GM21515 (cell line): ENCODE measurements at regions not wholly inside any gene's neighbourhood (a gene's known extent, or its start where the extent isn't known, plus 50 kb on each side); places are given as distances from the start of the nearest gene placed in this dataset.

ENCODE experiments used
- ATAC-seq: cut with Tn5 transposase; IDR thresholded peaks from one replicate; pipeline ENCODE4 v1.9.1; 2021; ENCODE audit not compliant: unreplicated experiment

DNA sequence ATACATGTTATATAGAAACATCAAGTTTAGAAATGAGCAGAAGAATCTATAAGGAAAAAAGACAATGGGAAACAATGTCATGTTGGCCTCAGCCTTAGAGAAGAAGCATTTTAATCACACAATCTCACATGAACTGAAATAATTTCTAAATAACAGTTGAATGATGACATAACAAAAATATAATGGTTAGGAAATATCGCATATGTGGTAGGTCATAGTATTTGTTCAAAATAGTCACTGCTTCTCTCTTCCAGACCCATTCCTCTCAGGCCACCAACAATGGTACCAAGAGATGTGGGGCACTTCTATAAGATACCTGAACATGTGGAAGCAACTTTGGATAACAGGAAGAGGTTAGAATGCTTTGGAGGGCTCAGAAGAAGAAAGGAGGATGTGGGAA lies 195.7 kb upstream of the PDZRN3 start:
- no peak for ATAC-seq

DNA sequence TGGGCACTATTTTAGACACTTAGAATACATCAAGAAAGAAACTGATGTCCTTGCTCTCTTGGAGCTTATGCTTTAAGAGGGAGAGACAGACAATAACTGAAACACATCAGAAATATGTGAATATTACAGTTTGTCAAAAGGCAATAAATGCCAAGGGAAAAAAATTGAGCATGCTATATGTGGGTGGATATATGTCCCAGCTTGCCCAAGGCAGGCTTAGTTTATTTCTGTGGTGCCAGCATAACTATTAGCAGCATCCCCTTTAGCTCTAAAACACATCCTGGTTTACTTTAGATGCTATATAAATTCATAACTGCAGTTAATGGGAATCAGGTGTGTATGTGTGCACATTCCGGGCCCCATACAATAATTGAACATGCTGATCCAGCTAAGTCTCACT lies 191.2 kb upstream of the PDZRN3 start:
- no peak for ATAC-seq

DNA sequence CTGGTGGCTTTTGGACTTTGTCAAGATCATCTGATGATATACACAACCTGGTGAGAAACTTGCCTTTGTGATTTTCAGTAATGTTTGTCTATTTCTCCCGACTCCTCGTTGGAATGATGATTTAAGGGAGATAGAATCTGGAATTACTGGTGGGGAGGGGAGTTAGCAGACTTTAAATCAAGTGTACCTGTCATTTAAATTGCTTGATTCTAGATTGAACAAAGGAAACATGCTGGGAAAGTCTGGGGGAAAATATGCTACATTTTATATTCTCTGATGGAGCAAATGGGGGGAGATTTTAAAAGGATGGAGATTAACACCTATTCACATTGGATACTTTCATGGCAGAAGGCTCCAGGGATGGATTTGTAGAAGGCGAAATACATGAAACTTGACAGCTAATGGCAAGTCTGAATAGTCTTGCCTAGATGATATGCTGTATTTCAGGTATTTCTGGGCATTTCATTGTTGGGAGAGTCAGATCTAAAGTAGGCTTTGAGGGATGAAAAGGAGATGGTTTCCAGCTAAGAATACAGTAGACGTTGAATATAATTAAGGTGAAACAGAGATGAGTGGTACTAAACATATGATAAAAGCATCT lies 189.1 kb upstream of the PDZRN3 start:
- ATAC-seq = no peak

DNA sequence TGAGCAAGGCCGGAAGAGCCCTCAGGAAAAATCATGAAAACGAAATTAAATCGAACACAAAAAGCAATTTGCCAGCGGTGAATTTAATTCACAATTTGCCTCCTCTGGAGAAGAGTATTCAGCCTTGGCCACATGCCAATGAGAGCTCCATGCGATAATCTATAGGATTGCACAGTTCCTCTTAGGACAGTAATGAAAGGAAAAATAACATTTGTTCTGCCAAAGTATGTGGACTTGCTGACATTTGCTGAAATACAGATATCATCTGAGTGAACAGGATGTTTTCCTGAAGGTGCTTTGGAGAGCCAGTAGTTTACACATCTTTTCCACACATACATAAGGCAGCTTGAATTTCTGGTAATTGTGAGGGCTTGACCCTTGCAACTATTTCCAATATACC lies 188.6 kb upstream of the PDZRN3 start:
- no peak for ATAC-seq

DNA sequence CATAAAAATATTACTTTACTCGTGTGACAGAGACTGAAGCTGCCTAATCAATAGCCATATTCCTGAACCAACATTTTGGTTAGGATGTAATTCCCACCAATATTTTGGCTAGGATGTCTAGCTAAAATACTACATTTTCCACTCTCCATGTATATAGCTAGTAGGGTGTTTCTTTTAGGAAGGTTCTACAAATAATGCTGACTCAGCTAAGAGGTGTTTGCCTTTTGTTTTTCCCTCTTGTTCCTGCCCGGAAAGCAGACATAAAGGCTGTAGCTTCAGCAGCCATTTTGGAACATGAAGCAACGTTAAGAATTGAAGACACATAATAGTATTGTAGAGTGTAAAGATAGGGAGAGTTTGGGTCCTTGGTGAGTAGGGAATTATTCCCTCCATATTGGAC lies 187.3 kb upstream of the PDZRN3 start:
- ATAC-seq = no peak

DNA sequence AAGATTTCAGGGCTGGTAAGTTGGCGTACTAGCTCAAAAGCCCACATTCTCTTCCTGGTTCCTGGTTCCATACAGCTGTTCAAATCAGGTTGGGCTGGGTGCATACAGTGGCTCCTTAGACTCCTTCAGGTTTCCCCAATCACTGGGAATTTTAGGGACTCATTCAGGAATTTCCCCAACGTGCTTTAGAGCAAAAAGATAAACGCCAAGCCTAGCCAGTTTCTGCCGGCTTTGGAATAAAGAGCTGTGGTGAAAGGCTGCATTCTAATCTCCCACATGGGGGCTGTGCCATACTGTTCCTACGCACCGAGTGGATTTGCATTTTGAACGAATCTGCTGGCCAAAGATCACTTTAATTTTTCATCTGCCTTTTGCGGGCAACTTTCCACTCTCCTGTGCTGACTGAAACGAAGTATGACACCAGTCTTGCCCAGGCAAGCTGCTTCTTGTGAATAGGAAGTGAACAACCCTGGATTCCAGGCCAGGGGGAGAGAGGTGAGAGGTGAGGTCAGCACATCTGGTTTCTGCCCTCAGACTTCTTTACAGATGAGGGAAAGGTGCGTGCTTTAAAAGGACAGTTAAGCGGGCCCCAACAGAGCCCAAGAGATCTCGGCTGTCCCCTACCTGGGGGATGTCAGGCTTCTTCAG lies 184.2 kb upstream of the PDZRN3 start:
- no peak for ATAC-seq

DNA sequence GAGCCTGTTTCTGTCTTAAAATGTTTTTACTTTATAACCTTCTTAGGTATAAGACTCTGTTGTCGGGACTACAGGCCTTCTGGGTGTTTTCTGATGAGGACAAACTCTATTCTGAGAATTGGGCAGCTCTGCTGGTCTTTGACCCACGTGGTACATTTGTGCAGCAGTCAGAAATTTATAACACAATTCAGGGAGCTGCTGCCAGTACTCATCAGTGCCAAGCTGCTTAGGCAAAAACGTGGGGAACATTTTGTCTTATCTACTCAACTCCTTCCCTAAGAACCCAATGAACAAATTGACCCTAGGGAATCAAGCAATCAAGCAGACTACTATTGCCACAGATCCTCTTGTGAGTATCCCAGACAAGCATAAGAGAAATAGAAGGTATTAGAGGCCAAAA lies 180.7 kb upstream of the PDZRN3 start:
- no peak for ATAC-seq

DNA sequence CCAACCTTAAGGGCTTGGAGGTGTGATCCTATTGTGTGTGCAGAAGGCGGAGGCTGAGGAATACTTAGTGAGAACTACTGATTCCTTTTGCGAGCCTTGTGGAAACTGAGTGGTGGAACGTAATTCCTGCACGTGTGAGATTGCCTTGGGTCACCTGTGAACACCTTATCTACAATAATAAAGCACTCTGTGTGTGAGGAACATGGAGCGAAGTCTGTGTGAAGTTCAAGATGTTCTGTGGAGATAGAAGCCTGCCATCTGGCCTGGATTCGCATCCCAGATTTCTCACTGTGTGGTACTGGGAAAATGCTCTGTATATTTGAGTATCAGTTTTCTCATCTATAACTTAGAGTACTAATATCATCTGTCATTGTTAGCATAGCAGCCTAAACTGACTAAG lies 179.5 kb upstream of the PDZRN3 start:
- no peak for ATAC-seq

DNA sequence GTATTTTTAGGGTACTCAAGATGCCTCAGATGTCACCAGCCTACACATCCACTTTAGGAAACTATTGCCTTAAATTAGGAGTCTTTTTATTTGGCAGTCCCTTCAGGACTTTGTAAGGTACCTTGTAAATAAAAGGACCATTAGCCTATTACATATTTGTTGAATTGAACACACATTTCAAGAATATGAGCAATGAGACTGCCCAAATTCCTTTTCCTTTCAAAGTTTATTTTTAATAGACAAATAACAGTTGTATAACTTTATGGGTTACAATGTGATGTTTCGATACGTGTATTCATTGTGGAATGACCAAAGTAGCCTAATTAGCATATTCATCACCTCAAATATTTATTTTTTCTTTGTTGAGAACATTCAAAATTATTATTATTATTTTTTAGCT lies 176.7 kb upstream of the PDZRN3 start:
- ATAC-seq = no peak

DNA sequence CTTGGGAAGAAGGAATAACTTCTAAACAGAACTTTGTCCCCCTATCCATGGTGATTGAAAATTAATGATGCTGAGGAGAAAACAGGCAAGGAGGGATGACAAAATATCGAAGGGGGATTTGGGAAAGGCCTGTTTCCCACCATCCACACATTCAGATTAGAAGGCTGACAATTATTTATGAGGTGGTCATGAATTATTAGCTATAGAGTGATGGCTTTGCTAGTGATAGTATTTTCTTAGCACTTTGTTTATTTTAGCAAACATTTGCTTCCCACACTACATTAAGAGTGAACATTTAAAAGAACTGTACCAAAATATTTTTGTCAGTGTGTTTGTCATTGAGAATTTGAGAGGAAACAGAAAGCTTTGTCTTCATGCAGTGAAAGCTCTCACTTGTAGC lies 172.6 kb upstream of the PDZRN3 start:
- ATAC-seq = no peak

DNA sequence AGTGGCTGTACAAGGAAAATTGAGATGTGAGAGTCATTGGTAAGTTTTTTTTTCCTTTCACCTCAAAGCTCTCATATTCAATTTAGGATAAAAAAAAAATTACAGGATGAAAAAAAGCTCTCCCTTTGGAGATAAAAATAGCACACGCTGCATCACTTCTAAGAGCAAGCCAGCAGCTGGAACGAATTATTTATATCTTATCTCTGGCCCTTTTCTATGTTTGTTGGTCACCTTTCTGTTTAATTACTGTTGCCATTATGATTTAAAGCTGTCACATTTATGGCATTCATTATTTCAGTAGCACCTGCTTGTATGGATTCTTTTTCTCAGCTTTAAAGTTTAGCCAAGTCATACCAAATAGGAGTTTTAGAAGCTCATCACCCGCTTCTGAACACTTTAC lies 171.6 kb upstream of the PDZRN3 start:
- ATAC-seq = no peak

DNA sequence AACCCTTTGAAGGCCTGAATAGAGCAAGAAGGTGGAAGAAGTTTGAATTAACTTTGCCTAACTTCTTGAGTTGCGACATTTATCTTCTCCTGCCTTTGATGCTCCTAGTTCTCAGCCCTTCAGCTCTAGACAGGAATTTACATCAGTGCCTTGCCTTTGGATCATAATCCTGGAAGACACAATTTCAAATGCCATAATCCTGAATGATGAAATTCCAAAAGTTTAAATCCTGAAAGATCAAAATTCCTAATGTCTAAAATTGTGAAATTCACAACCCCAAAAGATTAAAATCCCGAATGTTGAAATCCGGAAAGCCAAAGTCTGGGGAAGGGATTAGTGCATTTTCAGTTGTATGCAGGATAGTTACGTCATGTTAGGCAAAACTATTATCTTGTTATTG lies 166.6 kb upstream of the PDZRN3 start:
- ATAC-seq = no peak

DNA sequence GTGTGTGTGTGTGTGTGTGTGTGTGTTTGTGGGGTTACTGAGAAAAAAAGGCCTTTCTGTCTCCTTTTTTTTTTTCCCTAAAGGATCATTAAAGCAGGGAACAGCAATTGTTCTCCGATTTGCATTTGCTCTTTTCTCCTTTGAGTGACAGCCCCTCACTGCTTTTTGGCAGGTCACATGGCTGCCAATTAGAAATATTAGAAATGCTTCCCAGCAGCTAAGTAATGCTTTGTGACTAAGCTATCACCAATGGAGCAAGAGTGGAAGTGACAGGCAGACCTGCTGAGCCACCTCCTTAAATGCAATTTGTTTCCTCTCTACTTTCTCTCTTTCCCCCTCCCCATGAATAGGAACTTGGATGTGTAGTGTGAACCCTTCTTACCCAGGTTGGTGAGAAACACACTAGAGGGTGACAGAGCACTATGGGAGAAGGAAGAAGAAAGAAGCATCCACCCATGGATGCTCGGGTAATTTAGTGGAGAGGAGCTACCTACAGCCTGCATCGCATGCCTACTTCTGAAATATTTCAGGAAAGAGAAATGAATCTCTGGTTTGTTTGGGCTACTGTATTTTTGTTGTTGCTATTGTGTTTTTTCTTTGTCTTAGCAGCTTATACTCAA lies 165.2 kb upstream of the PDZRN3 start:
- no peak for ATAC-seq

DNA sequence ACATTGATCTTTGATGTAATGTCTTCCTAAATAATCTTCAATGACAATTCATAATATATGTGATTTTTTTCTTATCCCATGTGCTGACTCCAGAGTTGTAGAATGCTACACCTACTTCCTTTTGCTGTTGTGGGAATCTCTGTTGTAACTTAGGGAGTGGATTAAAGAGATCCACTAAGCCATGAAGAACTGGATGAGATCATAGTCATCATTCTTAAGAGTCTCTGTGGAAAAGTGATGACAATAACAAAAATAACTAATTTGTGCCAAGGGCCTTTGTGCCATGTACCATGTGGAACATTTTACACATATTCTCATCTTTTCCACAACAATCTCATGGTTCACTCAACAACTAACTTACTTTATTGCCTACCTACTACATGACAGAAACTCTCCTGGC lies 162.9 kb upstream of the PDZRN3 start:
- no peak for ATAC-seq

DNA sequence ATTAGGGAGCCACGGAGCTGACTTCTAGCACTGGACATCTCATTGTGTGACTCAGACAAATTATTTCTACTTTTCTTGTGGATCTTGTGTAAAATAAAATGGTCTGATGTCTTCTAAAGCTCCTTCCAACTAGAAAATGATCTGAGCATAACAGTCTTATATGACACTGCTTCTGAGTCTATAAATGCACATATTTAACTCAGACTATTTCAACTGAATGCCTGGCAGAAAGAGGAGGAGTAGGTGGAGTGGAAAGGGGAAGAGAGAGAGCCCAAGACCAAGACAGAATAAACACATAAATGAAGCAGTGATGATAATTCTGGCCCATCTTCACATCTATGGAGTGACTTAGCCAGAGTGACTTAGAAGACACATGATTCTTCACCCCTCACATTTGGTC lies 162.3 kb upstream of the PDZRN3 start:
- no peak for ATAC-seq

DNA sequence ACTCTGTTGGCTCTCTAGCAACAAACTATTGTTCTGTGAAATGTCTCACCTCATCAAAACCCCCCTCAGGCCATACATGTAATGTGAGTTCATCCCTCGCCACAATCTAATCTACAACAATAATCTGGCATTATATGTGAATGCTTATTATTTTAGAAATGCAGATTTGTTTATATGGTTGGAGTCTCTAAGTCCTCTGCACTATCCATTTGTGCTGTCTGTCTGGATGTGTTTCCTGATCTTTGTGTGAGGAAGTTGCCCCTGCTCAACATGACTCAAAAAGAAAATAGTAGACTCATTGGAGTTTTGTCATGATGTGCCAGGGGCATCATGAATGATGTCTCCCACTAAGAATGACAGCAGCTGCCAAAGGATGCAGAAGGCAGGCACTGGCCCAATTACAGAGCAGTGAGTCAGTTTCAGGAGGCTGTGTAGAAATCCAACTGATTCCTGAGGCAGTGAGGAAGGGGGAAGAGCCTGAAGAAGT lies 161.6 kb upstream of the PDZRN3 start:
- no peak for ATAC-seq

DNA sequence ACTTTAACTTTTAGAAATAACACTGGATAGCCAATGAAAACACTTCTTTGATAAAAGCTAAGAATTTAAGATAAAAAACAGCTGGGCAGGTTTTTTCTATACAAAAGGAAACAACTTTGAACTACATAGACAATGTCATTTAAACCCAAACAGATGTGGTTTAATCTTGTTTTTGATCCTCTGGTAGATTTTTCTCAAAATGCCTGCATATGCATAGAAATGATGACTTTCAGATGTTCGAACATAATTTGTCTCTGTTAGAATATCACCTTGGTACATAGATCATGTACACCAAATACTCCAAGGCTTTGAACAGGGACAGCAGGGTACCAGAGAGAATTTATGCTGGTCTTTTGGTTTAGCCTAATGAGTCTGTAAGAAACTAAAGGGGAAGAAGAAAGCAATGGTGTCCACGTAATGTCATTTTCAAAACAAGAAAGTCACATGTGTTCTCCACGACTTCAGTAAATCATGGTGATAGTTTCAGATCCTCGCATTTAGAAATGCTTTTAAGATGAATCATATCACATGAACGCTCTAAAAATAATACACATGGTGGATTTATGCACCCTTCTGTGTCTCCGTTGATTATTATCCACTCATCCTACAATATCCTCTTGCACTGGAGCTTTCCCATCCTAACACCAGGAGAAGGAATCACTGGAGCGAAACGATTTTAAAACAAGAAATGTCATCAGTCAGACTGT lies 160.1 kb upstream of the PDZRN3 start:
- no peak for ATAC-seq

DNA sequence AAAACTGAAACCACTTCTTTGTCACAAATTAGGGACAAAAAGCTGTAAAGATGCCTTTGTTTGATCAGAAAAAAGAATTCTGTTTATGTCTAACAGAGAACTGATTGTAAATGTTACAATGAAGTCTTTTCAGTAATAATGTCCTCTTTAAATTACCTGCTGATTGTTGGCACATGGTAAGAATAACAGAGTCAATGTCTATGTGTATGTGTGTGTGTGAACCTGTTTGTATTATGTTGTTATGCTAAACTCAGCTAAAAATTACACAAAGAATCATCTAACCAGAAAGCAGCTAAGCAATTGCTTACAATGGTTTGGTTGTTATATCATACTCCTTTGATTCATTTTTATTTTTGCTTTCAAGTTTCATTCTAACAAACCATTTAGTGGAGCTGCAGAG lies 159.1 kb upstream of the PDZRN3 start:
- no peak for ATAC-seq

DNA sequence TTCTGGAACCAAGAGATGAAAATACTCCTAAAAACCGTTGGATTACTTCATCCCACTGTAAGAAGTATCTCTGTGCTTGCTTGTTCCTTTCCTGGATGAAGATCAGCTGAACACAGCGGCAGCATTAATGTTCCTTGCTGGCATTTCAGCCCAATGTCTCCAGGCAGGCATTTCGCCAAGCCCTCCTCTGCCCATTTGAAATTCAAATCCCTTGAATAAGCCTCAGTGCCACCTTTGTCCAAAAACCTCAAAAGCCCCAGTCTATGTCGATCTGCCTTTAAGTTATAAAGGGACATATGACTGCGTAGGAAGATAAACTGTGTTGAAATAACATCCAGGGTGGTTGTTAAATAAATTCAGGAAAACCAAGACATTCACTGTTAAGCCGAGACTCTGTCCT lies 156.8 kb upstream of the PDZRN3 start:
- ATAC-seq = no peak

DNA sequence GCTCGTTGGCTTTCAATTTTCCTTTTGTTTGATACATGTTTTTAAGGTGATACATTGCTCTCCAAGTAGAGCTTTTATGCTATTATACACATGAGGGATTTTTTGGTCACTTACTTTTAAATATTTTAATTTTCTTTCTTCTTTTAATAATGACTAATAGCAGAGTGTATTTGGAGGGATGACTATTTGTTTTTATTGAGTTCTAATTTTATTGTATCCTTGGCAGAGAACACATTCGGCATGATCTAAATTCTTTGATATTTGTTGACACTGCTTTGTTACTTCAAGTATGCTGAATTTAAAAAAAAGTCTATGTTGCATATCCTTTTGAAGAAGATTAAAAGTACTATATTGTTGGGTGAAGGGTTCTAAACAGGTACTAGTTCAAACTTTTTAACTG lies 149.9 kb upstream of the PDZRN3 start:
- no peak for ATAC-seq

DNA sequence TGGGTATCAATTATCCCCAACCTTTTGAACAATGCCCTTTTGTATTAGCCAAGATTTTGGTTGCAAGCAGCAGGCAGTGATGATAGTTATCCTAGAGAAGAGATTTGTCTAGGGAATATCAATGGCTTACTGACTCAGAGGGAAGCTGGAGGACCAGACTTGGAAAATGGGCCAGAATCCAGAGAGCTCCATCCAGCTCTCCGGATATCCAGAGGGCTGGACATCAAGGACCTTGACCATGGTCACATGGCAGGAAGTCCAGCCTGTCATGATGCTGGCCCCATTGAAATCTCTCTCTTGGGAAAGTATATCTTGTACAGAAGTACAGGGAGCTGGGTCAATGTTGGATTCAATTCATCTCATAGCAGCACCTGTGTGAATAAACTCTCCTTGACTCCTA lies 148.5 kb upstream of the PDZRN3 start:
- ATAC-seq = no peak
